Liver (tissue), 8 donors: ENCODE measurements at regions not wholly inside any gene's neighbourhood (a gene's known extent, or its start where the extent isn't known, plus 50 kb on each side); places are given as distances from the start of the nearest gene placed in this dataset.

ENCODE experiments used
- DNase-seq: peaks from one replicate; pipeline ENCODE4 v3.0.0-alpha.2; 2017; ENCODE audit warnings: low spot score
- H3K27ac ChIP-seq, 2 donors: one replicate each; pipeline ENCODE4 v1.7.0; 2013; ENCODE audit warnings: inconsistent platforms in 2 of 2, low read length in 2 of 2, control low read depth in 1 of 2, low read depth in 1 of 2, mild to moderate bottlenecking in 1 of 2
- H3K27me3 ChIP-seq, 4 donors: one replicate each; pipeline versions ENCODE4 v1.6.1 to v1.7.0; 2013; ENCODE audit warnings: low read length in 3 of 4, inconsistent platforms in 1 of 4, mild to moderate bottlenecking in 1 of 4, moderate library complexity in 1 of 4; ENCODE audit not compliant: control insufficient read depth in 4 of 4, insufficient read depth in 4 of 4
- H3K36me3 ChIP-seq, 4 donors: one replicate each; pipeline versions ENCODE4 v1.6.1 to v1.7.0; 2013; ENCODE audit warnings: low read length in 3 of 4, mild to moderate bottlenecking in 3 of 4, low read depth in 1 of 4, moderate library complexity in 1 of 4; ENCODE audit not compliant: control insufficient read depth in 4 of 4, insufficient read depth in 3 of 4
- H3K4me1 ChIP-seq, 4 donors: one replicate each; pipeline versions ENCODE4 v1.6.1 to v1.7.0; 2013; ENCODE audit warnings: low read length in 3 of 4, mild to moderate bottlenecking in 3 of 4, moderate library complexity in 1 of 4; ENCODE audit not compliant: control insufficient read depth in 4 of 4, insufficient read depth in 4 of 4
- H3K4me3 ChIP-seq, 3 donors: one replicate each; pipeline versions ENCODE4 v1.6.1 to v1.7.0; 2013; ENCODE audit warnings: low read length in 3 of 3, control low read depth in 1 of 3, low read depth in 1 of 3, mild to moderate bottlenecking in 1 of 3
- H3K9ac ChIP-seq, 2 donors: one replicate each; pipeline ENCODE4 v1.7.0; 2013; ENCODE audit warnings: low read length in 2 of 2, mild to moderate bottlenecking in 2 of 2, moderate library complexity in 2 of 2, control low read depth in 1 of 2, low read depth in 1 of 2
- H3K9me3 ChIP-seq, 4 donors: one replicate each; pipeline versions ENCODE4 v1.6.1 to v1.7.0; 2013; ENCODE audit warnings: low read length in 3 of 4; ENCODE audit not compliant: control insufficient read depth in 4 of 4
- ATF3 ChIP-seq: IDR thresholded peaks from 2 replicates; pipeline ENCODE4 v1.6.1; 2016; ENCODE audit warnings: antibody characterized with exemption
- EGR1 ChIP-seq, 2 donors: IDR thresholded peaks; 2 replicates each; pipeline ENCODE4 v1.6.1; 2016 to 2018; ENCODE audit warnings: antibody characterized with exemption in 2 of 2, low read depth in 2 of 2
- FOXA1 ChIP-seq: IDR thresholded peaks from 2 replicates; pipeline ENCODE4 v1.6.1; 2016; ENCODE audit warnings: antibody characterized with exemption
- FOXA2 ChIP-seq: IDR thresholded peaks from 2 replicates; pipeline ENCODE4 v1.6.1; 2016; ENCODE audit warnings: antibody characterized with exemption
- GABPA ChIP-seq, 2 donors: IDR thresholded peaks in 1 of 2; conservative IDR thresholded peaks in 1 of 2; 2 replicates each; pipeline ENCODE4 v1.6.1; 2016; ENCODE audit warnings: antibody characterized with exemption in 2 of 2, mild to moderate bottlenecking in 1 of 2, moderate library complexity in 1 of 2
- HNF4A ChIP-seq, 2 donors: conservative IDR thresholded peaks; 2 replicates each; pipeline ENCODE4 v1.6.1; 2016; ENCODE audit warnings: antibody characterized with exemption in 2 of 2, mild to moderate bottlenecking in 2 of 2
- HNF4G ChIP-seq: IDR thresholded peaks from 2 replicates; pipeline ENCODE4 v1.6.1; 2016; ENCODE audit warnings: antibody characterized with exemption
- JUND ChIP-seq, 2 donors: IDR thresholded peaks; 2 replicates each; pipeline ENCODE4 v1.6.1; 2016; ENCODE audit warnings: antibody characterized with exemption in 2 of 2
- NR2F2 ChIP-seq: IDR thresholded peaks from 2 replicates; pipeline ENCODE4 v1.6.1; 2016; ENCODE audit warnings: antibody characterized with exemption
- RAD21 ChIP-seq, 2 donors: IDR thresholded peaks; 2 replicates each; pipeline ENCODE4 v1.6.1; 2016; ENCODE audit warnings: antibody characterized with exemption in 2 of 2, mild to moderate bottlenecking in 2 of 2
- REST ChIP-seq: IDR thresholded peaks from 2 replicates; pipeline ENCODE4 v1.6.1; 2016; ENCODE audit warnings: antibody characterized with exemption, mild to moderate bottlenecking
- RXRA ChIP-seq, 2 donors: IDR thresholded peaks; 2 replicates each; pipeline ENCODE4 v1.6.1; 2017 to 2018; ENCODE audit warnings: antibody characterized with exemption in 2 of 2, mild to moderate bottlenecking in 1 of 2
- SP1 ChIP-seq: IDR thresholded peaks from 2 replicates; pipeline ENCODE4 v1.6.1; 2018; ENCODE audit warnings: antibody characterized with exemption, mild to moderate bottlenecking
- TAF1 ChIP-seq: conservative IDR thresholded peaks from 2 replicates; pipeline ENCODE4 v1.6.1; 2016; ENCODE audit warnings: antibody characterized with exemption, mild to moderate bottlenecking
- YY1 ChIP-seq: IDR thresholded peaks from 2 replicates; pipeline ENCODE4 v1.6.1; 2016; ENCODE audit warnings: antibody characterized with exemption, mild to moderate bottlenecking
- ZBTB33 ChIP-seq: IDR thresholded peaks from 2 replicates; pipeline ENCODE4 v1.6.1; 2016; ENCODE audit warnings: antibody characterized with exemption
- WGBS: extraction: QIAGEN DNeasy Blood & Tissue Kit; methylation state at CpG from one replicate; pipeline ENCODE4 v1.1.7; 2013; 5-methylcytosine and 5-hydroxymethylcytosine counted together
- TF ChIP-seq, protein P1 (sequence below): IDR thresholded peaks from 2 replicates; pipeline ENCODE4 v1.6.1; 2016; ENCODE audit warnings: antibody characterized with exemption
- TF ChIP-seq, protein P2 (sequence below): fragments of 150-350 bp; IDR thresholded peaks from 2 replicates; pipeline ENCODE4 v1.5.1; 2017; ENCODE audit warnings: improper control_type of control experiment, low read depth, low read length; ENCODE audit not compliant: missing input control
- donor health status: healthy.
- donor health status: healthy.
- donor health status: healthy.
- donor health status: healthy.
- donor health status: healthy.

DNA sequence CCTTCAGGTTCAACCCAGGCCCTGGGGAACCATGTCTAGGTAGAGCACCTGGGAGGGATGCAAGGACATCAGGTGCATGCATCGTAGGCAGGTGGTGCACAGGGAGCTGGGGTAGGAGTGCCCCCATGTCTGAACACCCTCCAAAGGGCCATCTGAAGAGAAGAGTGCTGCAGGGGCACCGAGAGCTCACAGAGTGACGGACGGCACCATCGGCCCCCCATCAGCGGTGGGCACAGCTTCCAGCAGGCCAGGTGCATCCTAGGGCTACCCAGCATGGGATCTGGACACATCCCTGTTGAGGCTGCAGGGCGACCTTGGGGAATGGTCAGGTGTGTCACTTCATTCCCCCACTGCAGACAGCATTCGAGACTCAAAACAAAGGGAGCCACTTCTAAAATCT, 138.3 kb upstream of the CDH4 start:
- DNase-seq: no peak
- no peak overlapping the region for H3K4me3 ChIP-seq
- no peak overlapping the region for H3K9ac ChIP-seq
- WGBS: 80% methylated on average over 8 of the region's 8 CpGs
- H3K9me3 ChIP-seq: no peaks in the 10 kb centered on the region
- TF ChIP-seq, protein P1, sequence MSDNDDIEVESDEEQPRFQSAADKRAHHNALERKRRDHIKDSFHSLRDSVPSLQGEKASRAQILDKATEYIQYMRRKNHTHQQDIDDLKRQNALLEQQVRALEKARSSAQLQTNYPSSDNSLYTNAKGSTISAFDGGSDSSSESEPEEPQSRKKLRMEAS: no peak
- TF ChIP-seq, protein P2, sequence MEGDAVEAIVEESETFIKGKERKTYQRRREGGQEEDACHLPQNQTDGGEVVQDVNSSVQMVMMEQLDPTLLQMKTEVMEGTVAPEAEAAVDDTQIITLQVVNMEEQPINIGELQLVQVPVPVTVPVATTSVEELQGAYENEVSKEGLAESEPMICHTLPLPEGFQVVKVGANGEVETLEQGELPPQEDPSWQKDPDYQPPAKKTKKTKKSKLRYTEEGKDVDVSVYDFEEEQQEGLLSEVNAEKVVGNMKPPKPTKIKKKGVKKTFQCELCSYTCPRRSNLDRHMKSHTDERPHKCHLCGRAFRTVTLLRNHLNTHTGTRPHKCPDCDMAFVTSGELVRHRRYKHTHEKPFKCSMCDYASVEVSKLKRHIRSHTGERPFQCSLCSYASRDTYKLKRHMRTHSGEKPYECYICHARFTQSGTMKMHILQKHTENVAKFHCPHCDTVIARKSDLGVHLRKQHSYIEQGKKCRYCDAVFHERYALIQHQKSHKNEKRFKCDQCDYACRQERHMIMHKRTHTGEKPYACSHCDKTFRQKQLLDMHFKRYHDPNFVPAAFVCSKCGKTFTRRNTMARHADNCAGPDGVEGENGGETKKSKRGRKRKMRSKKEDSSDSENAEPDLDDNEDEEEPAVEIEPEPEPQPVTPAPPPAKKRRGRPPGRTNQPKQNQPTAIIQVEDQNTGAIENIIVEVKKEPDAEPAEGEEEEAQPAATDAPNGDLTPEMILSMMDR: no peak
- no peak for TF ChIP-seq GABPA (IDR thresholded peaks at IDR 0.05 in 1 of 2, conservative IDR thresholded peaks at IDR 0.05 in 1 of 2)
- no peak for TF ChIP-seq FOXA2
- TF ChIP-seq EGR1 (IDR thresholded peaks at IDR 0.05; ENCODE audit: low read depth in 2 of 2): no peak
- no peak for TF ChIP-seq RAD21 (IDR thresholded peaks at IDR 0.05)
- no peak for TF ChIP-seq HNF4A (conservative IDR thresholded peaks at IDR 0.05)
- TF ChIP-seq RXRA (IDR thresholded peaks at IDR 0.05): no peak
- TF ChIP-seq YY1: no peak
- TF ChIP-seq SP1: no peak
- no peak for TF ChIP-seq REST
- no peak for TF ChIP-seq ZBTB33
- no peak for TF ChIP-seq NR2F2
- no peak for TF ChIP-seq HNF4G
- no peak for TF ChIP-seq ATF3
- no peak for TF ChIP-seq FOXA1
- no peak for TF ChIP-seq JUND (IDR thresholded peaks at IDR 0.05)
- no peak for TF ChIP-seq TAF1
- no peak overlapping the region for H3K27ac ChIP-seq
- no peaks in the 10 kb centered on the region for H3K36me3 ChIP-seq
- H3K4me1 ChIP-seq: no peaks in the 10 kb centered on the region
- peaks cover 0 to 3% (median 1%) of the 10 kb centered on the region in 4 donors for H3K27me3 ChIP-seq
